NCI-H2196 (cell line): ENCODE measurements at regions not wholly inside any gene's neighbourhood (a gene's known extent, or its start where the extent isn't known, plus 50 kb on each side); places are given as distances from the start of the nearest gene placed in this dataset.

ENCODE experiments used
- DNase-seq: peaks from one replicate; lab custom pipeline; 2025; ENCODE audit not compliant: unreplicated experiment; lab: John Stamatoyannopoulos, UW

DNA sequence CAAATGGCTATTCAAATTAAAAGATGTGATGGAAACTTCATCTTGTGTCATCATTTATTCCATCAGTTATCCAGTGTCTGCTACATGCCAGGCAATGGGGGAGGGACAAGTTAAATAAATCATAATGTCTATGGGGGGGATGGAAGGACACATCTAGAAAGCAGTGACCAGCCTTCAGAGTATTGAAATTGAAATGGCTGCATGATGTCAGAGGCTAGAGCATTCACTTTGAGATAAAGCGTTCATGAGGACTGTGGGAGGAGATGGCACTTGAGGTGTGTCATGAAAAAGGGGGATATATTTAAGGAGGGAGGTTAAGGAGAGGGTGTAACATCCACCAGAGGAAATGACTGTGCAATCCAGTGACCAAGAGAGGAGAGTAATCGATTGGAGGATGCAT is 50.6 kb downstream of the SLIT2 start:
- no peak for DNase-seq

DNA sequence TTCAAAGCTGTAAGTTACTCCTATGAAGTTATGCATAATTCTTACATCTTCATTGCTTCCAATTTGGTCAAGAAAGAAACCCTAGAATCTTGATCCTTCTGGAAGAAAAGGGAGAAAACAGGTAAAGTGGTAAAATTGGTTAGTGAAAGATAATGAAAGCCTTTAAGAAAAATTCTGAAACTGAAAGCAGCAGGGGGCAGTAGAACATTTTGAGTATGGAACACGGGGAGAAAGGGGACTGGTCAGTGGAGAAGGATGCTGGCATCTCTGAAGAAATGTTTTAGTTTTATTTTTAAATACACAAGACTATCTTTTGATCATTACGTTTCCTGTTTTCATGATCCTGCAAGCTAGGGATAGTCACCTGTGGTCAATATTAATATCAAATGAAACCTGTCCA is 54.3 kb downstream of the SLIT2 start:
- DNase-seq = no peak

DNA sequence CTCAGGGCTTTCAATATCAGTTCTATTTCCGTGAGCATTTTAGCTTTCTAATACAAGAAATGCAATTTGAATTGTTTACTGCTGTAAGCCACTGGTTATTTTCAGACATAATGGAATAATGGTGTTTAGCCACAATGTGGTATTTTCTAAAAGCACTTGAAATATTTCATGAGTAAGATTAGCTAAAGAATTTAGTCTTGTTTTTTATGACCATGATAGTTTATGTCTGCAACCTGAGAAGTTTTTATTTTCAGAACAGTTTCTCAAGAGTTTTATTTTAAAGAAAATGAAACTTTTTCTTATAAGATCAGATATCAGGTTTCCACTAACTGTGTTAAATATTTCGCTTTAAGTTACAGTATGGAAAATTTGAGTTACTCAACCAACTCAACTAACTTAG is 60.2 kb downstream of the SLIT2 start:
- DNase-seq = no peak

DNA sequence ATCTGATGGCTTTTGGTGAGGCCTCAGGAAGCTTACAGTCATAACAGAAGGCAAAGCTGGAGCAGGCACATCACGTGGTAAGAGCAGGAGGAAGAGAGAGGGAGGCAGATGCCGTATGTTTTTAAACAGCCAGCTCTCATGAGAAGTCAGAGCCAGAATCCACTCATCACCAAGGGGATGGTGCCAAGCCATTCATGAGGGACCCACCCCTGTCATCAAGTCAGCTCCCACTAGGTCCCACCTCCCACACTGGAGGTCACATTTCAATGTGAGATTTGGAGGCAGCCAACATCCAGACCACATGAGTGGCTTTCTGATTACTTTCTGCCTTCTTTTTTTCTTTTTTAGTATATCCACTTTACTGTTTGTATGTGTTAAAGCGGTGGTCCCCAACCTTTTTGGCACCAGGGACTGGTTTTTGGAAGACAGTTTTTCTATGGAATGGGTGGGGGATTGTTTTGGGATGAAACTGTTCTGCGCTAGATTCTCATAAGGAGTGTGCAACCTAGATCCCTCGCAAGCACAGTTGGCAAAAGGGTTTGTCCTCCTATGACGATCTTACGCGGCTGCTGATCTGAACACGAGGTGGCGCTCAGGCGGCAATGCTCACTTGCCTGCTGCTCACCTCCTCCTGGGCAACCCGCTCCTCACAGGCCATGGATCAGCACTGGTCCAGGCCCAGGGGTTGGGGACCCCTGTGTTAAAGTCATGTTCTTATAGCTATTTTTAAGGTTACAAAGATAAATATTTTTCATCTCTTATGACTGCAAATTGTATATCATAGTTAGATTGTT is 61.7 kb downstream of the SLIT2 start:
- DNase-seq = no peak

DNA sequence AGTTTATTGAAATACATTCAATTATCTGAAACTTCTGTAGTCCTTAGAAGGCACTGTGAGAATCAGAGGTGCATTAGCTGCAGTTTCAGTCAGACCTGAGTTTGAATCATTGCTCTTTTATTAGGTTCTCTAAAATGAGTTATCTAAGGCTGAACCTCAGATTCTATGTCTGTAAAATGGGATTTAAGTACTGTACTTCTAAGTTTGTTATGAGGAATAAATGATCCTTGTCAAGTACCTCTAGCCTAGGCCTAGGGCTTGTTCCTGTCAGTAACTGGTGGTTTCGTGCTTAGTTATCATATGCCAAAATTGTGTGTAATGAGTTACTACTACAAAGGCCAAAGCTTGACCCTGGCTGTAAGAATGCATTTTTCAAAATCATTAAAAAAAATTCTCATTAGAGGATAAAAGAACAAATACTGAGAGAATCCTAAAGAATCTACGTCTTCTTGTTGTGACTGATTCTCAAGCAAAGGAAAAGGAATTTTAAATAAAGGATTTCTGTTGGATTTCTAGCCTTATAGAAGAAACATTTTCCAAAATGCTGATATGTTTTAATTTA is 65.8 kb downstream of the SLIT2 start:
- DNase-seq = no peak

DNA sequence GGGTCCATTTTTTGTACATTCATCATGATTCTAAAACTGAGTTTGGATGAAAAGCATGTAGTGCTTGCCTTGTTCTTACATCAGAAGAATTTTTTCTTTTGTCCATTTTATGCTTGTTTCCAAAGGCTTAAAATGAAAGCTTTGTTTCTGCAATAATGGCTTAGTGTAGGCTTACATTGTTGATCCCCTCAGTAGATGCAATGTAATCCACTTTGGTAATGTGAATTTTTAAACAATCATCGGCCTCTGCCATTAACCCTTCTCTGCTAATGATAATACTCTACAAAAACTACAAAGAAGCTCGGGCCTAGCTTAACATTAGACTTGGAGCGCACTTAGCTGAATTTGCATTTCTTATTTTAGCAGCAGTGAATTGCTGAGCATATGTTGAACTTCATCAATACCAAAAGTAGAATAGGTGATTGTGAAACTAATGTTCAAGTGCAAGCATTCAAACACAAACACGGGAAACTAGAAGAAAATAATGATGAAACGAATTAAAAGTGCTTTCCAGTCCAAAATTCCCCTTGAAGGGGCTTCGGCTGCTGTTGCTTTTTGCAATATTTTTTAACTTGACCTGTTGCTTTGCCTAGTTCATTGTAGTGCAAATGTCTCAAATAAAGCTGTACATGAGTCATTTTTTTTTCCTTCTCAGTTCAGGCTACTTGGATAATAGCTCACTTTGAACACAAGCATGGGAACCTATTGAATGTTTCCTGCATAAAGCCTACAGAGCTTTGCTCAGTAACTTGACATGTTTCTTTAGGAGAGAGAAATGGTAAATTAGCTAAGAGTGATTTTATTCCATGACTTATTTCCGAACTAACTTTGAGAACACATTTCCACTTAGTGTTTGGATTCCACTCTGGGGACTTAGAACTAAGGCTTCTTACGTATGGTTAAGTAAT is 66.5 kb downstream of the SLIT2 start:
- DNase-seq = no peak

DNA sequence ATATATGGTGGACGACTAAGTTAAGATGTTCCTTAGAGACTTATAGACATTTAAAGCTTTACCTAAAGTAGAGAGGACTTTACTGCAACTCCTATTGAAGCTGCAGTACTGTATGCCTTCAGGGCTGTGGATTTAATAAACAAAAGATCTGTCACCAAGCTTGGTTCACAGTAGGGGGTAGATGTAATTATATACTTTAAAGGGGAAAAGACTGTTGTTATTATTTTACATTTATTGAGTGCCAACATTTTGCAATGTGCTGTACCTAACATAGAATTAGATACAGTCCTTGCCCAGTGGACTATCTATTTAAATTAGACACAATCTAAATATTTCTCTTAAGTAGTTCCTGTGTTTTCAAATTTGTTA is 67.2 kb downstream of the SLIT2 start:
- DNase-seq = no peak

DNA sequence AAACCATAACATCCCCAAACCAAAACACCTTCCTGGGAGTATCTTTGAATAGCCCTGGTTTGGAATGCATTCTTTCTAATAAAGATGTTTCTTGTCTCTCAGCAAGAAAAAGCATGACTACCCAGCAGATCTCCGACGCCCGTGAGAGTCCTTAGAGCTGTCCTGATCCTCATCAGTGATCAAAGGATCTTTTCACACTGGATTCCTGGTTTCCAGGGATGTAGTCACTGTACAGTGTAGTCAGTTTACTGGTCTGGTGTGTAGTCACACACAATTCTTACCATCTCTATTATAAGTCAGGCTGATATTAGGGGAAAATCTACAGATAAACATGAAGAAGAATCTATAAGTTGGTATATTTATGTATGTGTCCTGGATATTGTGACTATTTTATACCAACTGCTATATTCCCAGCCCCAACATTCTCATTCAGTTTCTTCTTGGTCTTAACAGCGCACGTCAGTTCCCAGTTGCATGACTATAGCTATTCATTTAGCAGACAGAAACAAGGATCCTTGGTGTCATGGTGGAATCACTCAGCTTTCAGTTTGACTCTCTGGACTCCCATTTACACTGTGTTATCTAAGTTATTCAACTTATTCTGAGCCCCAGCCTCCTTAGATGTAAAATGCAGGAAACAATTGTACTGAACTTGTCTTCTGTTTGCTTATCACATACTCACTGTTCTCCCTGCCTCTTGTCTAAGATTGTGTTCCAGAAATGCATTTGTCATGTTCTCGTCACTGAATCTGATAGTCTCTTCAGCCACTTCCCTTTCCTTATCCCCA is 68.3 kb downstream of the SLIT2 start:
- DNase-seq = no peak

DNA sequence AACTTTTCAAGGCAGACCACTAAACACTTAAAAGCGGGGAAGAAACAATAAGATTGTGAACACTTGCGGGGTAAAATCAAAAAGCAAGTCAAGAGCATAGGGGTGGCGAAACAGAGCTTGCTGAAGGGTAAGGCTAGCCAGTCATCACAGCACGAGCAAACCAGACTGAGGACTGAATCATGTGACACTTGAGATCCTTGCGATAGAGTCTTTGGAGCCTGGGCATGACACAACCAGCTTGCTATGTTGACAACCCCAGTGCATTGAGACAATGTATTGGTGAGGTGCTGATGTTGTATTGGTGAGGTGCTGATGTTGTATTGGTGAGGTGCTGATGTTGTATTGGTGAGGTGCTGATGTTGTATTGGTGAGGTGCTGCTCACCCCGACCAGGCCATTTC is 72.3 kb downstream of the SLIT2 start:
- no peak for DNase-seq

DNA sequence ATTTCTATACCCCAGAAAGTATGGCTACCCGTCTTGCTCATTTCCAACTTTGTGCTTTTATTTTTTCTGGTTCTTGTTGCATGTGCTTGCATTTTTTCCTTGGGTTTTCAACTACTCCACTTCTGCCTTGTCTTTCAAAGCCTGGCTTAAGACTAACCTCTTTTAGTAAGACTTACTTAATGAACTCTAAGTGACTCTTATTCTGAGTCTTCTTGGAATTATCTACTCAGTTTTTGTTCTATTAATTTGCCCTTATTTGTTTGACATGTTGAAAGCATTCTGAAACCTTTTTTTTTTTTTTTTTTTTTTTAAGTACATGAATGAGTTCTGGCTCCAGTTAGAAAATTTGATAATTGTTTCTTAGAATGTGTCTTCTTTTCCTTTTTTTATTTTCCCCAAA is 74.8 kb downstream of the SLIT2 start:
- DNase-seq = no peak

DNA sequence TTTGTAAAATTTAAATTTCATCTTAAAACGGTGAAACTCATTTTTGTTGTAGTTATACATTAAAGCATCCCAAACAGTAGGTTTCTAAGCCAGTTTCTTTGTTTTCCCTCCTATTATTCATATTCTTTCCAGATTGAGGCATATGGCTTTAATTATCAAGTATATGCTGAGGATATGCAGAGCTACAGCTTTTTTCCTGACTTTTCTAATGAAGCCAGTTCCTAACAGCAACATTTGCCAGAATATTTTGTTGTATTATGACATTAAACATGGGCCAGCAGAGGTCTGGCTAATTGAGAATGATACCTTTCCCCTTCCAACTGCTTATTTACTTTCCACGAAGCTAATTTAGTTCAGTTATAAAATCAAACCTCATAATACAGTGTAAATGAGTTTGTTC is 75.3 kb downstream of the SLIT2 start:
- DNase-seq = no peak

DNA sequence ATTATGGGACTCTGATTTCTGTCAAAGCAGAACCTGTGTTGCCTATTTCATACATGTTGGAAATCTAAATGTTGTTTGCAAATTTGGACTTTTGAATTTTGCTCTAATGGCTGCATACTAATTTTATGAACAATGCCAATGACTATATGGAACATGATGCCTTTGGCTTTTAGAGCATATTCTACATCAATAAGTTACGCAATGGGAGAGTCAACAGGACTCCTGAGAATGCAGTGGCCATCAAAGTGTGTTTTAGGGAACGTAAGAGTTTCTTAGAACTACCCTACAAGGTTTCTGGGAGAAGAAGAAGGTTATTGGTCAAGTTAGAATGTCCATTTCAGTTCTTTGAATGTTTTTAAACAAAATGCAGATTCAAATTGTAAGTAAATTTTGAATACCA is 76.1 kb downstream of the SLIT2 start:
- DNase-seq = no peak

DNA sequence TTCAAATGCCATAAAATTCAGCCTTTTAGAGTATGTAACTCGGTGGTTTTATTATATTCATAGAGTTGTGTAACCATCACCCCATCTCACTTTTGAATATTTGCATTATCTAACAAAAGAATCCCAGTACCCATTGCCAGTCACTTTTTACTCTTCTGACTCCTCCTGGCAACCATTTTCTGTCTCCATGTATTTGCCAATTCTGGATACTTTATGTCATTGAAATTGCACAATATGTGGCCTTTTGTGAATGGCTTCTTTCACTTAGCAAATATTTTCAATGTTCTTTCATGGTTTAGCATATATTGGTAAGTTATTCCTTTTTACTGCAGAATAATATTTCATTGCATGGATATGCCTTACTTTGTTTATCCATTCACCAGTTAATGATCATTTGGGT is 79.9 kb downstream of the SLIT2 start:
- DNase-seq = no peak

DNA sequence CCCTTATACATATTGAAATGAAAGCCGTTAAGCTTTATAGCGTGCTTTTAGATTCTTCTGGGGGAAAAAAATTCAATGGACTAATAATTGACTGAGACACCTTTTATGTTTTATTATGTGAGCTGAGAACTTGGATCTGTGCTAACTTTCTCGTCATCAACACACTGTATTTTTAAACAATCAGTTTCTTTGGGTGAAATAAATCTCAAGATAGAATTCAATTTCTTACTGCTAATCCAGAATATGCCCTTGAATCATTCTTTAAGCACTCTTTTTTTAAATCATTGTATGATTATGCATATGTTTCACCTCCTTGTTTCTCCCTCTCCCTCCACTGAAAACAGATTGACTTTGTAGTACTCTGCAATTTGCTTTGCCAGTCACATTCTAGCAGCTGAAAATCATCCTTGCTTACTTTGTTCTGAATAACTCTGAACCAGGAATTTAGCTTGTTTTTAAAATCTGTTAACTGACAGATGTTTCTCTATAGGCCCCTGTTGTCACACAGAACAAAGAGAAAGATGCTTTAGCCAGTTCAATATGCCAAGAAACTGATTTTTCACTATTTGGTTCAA is 81.5 kb downstream of the SLIT2 start:
- DNase-seq = no peak

DNA sequence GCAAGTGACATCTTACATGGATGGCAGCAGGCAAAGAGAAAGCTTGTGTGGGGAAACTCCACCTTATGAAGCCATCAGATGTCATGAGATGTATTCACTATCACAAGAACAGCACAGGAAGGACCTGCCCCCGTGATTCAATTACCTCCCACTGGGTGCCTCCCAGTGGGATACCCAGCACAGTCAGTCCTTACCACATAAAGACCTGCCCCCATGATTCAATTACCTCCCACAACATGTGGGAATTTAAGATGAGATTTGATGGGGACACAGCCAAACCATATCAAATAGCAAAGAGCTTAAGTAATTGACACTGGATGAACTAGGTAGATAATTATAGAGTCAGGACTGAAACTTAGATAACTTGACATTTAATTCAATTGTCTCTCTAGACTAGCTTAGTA is 85.6 kb downstream of the SLIT2 start:
- no peak for DNase-seq

DNA sequence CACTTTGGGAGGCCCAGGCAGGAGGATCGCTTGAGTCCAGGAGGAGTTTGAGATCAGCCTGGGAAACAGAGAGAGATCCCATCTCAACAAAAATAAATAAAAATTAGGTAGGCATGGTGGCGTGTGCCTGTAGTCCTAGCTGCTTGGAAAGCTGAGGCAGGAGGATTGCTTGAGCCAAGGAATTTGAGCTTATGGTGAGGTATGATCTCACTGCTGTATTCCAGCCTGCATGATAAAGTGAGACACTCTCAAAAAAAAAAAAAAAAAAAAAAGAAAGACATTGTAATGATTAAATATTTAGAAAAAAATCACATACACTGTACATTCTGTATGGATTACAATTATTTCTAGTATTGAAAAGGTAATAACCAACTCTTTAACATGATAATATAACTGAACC is 87.1 kb downstream of the SLIT2 start:
- DNase-seq = no peak

DNA sequence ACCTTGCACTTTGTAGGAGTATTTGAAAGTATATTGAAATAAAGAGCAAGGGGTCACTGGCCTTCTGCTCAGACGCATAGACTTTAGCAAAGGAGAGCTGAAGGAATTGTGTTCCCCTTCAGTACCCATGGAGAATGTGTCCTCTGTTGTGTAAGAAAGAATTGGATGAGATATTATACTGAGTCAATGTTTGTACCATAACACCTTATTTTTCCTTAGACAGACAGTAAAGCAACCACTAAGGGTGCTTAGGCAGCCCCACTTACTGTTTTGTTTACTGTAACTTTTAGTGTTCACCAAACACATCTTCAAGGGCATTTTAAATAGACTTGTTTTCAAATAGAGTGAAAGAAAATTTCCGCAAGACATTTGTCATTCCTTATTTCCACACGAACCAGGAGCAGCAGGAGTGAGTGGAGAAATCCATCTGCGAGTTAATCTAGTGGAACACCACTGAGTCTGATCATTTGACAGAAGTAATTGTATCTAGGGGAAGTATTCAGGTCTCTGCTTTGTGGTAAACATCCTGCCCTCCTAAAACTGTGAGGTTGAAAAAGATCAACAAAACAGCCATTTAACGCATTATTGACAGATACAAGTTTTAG is 89.5 kb downstream of the SLIT2 start:
- DNase-seq = no peak

DNA sequence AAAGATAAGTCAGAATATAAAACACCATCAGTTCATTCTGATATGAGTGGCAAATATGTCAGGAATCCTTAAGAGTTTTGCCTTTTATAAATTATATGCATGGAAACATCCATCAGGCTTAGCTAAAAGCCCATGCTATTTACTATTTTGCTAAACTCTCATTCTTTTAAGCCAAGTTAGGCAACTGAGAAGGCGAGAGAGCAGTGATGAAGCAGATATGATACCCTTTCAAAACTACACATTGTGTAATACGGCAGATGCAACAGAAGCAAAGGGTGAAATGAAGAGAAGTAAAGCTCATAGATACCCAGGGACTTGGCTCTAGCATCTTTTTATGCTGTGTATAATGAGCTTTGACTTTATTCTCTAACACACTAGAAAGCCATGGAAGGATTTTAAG is 95.8 kb downstream of the SLIT2 start:
- DNase-seq = no peak

DNA sequence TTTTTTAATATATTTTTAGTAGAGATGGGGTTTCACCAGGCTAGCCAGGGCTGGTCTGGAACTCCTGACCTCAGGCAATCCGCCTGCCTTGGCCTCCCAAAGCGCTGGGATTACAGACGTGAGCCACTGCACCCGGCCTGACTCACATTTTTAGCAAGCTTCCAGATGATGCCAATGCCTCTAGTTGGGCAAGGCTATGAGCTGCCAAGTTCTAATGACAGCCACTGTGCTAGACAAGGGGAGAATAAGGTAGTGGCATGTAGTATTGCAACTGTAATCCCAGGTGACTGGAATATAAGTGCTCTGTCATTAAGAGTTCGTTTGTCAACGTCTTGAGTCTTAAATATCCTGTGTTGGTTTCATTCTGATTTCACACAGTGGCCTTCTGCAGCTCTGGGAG is 96.7 kb downstream of the SLIT2 start:
- no peak for DNase-seq

DNA sequence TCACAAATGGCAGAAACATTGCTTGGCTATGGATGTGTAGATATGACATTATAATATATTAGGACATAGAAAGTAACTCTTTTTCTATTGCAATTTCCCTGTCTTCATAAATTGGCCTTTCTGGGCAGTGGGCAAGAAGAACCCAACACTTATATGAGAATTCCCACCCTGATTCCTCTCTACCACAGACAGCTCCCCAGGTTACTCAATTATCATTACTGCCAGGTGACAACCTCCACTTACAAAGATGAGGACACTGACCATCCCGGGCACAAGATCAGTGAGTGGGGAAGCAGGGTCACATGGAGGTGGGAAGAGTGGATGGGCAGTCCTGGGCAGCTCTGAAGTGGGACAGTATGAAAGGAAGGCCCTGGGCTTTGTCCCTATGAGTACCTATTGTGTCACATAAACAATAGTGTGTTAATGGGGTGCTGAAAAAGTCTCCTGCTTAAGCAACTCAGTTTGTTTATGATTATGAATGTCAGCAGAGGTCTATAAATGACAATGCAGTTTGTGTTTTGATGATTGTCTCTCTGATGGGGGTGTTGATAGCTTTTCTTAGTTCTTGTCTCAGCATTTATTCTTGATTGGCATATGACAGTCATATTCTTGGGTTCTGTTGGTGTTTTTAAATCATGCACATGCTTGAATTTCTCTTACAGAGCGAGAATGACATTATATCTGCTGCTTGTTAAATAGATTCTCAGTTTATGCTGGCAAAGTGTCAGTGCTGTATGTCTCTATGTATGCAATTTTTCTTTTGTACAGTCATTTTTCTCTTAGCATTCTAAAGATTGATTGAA is 99.9 kb downstream of the SLIT2 start:
- DNase-seq = no peak
